HG03060 (cell line): ENCODE measurements at regions not wholly inside any gene's neighbourhood (a gene's known extent, or its start where the extent isn't known, plus 50 kb on each side); places are given as distances from the start of the nearest gene placed in this dataset.

Experiments used
- ATAC-seq: cut with Tn5 transposase; IDR thresholded peaks from one replicate; pipeline ENCODE4 v1.9.1; 2021; ENCODE audit warnings: low read depth, moderate number of reproducible peaks; ENCODE audit not compliant: unreplicated experiment

DNA sequence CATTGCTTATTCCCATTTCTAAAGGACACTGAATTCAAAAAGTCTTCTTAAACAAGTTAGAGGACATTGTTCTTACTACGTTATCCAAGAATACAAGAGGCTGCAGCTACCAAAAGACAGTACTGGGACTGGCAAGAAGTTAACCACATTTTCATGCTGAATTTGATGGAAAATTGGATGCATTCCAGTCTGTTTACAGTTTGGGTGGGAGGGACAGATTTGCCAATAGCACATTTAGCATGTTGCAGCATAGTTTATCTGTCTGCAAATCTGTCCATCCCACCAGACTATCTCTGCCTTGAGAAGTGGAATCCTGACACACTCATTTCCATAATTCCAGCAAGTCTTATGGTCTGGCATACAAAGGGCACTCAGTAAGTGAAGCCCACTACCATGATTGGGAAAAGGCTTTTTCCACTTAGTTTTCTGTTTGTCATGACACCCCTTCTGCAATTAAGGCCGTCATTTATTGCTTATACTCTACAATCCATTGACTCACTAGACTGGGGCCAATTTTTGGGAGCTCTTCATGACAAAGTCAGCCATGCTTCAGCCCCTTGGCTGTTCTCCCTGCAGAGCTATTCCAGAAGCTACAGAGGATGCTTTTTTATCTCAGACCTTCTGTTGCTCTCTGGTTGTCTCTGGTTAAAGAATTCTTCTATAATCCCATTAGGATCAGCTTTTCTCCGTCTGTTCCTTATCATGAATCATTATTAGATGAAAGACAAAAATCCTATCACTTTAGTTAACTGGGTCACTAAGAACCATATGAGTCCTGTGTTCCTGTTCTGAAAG, 355.8 kb upstream of the PTBP2 start:
- ATAC-seq, result no peak

DNA sequence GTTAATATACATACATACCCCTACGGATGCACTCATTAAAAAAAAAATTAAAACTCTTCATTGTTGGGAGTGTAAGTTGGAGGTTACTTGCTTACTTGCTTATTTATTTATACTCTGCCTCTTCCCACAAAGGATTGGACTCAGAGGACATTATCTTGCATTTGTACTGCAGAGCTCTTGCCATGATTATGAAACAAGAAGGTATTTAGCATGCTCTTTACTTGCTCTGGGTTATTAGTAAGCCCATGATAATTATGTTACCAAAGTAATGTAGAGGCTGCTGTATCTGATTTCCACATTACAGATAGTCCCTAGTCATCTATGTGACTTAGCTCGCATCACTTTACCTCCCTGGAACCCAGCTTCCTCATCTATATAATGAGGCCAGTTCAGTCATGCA, 355.1 kb upstream of the PTBP2 start:
- ATAC-seq, result no peak

DNA sequence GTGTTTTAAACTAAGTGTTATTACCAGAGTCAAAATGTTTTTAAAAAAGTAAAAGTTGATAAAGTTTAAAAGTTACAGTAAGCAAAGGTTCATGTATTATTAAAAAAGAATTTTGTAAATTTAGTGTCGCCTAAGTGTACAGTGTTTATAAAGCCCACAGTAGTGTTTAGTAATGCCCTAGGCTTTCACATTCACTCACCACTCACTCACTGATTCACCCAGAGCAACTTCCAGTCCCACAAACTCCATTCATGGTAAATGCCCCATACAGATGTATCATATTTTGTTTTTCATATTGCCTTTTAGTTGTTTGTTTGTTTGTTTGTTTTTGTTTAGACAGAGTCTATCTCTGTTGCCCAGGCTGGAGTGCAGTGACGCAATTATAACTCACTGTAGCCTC, 353.8 kb upstream of the PTBP2 start:
- ATAC-seq, result no peak

DNA sequence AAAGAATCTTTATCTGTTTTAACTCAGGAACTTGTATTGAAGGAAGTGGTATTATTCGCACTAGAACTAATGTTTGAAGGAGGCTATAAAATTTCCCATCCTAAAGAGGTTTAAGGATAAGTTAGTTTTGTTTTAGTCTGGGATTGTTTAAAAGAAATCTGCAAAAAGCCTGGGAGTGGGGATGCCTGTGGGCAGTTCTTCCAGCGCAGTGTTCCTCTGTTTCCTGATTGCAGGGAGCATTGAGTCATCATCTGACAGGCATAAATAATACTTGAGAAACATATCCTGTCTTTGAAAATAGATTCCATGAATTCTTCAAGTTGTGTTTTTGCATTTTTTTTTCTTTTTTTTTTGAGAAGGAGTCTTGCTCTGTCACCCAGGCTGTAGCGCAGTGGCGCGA, 350.8 kb upstream of the PTBP2 start:
- no peak for ATAC-seq

DNA sequence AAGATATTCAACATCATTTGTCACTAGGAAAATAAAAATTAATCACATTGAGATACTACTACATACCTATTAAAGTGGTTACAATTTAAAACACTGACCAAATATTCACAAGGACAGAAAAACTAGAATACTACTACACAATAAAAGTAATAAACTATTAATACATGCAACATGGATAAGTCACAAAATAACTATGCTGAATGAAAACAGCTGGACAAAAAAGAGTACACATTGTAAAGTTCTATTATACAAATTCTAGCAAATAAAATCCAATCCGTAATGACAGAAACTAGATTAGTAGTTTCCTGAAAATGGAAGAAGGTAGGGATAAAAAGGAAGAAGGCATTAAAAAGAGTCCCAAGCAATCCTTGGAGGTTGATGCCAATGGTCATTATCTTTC, 348.7 kb upstream of the PTBP2 start:
- no peak for ATAC-seq

DNA sequence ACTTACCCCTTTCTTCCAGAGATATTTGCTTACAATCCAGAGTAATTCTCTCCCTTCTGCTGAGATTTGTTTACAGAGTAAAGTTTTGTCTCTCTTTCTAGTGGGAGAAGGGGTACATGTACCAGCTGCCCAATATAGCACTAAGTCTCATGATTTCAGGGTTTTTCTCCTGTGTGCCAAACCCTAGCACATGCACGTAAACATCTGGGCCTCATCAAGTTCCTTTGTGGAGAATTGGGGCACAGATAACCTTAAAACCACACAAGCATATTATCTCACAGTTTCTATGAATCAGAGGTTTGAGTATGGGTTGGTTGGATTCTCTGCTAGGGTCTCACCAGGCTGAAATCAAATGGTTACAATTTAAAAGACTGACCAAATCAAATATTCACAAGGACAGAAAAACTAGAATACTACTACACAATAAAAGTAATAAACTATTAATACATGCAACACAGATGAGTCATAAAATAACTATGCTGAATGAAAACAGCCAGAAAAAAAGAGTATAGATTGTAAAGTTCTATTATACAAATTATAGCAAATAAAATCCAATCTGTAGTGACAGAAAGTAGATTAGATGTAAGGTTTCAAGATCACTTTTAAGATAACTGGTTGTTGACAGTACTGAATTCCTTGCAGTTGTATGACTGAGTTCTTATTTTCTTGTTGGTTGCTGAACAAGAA, 347.4 kb upstream of the PTBP2 start:
- no peak for ATAC-seq

DNA sequence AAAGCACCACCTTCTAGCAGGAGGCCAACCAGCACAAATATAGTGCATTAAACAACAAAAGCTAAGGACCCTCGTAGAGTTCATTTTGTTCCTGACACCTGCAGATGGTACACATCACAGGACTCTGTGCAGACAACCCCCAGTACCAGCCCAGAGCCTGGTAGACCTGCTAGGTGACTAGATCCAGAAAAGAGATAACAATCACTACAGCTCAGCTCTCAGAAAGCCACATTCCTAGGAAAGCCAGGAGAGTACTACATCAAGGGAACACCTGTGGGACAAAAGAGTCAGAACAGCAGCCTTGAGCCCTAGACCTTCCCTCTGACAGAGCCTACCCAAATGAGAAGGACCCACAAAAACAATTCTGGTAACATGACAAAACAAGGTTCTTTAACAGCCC, 344.7 kb upstream of the PTBP2 start:
- no peak for ATAC-seq

DNA sequence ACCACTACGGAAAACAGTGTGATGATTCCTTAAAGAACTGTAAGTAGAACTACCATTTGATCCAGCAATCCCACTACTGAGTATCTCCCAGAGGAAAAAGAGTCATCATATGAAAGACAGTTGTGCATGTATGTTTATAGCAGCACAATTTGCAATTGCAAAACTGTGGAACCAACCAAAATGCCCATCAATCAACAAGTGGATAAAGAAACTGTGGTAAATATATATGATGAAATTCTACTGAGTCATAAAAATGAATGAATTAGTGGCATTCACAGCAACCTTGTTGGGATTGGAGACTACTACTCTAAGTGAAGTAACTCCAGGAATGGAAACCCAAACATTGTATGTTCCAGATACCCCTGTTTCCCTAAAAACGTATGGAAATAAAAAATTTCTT, 337.0 kb upstream of the PTBP2 start:
- ATAC-seq, result no peak

DNA sequence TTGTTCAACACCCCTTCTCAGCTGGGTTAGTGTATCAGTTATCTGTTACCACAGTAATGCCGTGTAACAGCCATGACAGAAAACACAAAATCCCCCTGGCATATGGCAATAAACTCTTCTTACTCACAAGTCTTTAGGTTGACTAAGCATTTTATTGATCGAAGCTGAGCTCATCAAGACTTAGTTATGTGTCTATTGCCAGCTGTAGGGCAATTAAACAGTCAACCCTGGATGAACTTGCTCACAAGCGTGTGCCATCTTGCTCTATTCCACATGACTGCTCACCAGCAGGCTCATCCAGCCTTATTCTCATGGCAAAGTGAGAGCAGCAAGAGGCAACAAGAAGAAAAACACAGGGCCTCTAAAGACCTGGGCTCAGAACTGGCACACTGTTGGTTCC, 333.8 kb upstream of the PTBP2 start:
- no peak for ATAC-seq

DNA sequence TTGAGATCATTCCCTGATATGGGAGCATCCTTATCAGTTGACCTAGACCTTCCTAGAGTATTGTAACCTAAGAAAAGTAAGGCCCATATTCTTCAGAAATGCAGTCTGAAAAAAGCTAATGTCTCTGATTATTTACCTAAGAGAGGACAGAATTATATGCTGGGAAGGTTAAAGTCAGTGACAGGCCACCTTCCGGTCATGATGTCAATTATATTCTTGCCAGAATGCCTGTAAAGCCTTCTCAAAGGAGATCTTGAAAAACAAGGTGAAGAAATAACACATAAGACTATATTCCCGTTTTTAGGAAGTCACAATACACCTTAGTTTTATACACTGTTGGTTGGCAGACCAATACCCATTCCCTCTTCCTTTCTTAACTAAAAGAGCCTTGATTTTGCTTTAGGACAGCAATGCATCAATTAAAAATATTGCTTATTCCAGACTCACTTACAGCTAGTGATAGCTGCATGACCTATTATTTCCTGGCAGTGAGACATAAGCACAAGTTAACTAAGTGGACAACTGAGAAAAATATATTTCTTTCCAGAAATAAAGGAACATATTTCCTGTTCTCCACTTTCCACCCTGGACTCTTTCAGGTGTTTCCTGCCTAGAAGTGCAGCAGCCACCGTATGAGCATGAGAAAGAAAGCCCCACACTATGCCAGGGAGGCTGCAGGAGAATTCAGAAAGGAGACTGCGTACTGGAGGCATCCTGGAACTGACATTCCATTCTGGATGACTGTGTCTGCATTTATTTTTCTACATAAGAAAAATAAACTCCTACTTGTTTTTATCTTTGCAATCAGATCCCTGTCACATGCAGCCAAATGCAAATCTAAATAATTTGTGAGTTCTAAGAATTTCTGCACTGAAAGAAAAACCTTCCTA, 332.9 kb upstream of the PTBP2 start:
- no peak for ATAC-seq

DNA sequence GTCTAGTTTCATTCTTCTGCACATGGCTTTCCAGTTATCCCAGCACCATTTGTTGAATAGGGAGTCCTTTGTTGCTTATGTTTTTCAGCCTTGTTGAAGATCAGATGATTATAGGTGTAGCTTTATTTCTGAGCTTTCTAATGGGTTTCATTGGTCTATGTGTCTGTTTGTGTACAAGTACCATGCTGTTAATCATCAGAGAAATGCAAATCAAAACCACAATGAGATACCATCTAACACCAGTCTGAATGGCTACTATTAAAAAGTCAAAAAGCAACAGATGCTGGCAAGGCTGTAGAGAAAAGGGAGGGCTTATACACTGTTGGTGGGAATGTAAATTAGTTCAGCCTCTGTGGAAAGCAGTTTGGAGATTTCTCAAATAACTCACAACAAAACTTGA, 321.5 kb upstream of the PTBP2 start:
- ATAC-seq, result no peak

DNA sequence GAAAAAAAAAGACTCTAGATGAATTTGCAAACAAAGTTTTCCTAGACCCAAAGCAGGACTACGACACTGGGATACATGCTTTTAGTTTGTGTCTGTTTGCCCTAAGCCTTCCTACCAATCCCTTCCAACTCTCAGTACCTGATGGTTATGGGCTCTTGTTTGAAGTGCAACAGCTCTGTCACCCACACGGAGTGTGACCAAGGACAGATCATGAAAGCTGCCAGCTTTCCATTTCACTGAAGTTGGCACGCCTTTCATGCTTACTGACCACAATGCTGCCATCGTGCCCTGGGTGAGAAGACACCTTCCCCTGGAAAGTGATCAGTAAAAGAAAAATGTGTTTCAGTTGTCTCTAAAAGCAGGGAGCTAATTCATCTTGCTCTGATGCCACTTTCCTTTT, 312.5 kb upstream of the PTBP2 start:
- no peak for ATAC-seq

DNA sequence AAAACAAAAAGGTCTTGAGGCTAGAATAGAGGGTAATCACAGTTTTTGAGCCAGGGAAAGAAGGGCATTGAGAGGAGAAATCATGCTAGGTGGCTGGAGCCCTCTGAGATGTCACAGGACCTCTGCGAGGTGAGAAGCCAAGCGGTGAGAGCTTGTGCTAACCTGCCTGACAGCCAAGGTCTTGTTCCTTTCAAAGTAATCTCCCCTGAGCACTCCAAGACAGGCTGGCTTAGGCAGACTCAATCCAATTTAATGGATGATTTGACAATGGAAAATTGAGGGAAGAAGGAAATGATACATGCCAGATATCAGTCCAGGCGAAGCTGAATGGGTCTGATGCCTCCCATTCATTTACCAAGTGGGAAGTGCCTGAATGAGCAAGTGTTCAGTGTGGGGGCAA, 311.9 kb upstream of the PTBP2 start:
- ATAC-seq, result no peak

DNA sequence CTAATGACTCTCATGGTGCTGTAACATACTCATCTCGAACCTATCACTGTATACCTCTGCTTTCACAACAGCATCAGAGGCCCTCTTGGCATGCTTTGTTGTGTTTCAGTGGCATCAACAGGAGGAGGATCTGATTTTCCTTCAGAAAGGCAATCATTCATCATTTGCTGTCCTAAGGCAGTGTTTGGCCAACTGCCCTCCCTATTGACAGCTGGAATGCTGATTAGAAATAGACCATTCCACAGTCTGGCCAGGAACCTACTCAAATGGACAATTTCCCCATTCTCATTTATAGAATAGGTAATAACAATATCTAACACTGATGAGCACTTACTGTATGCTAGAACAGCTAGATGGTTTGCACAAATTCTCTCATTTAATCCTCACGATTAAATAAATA, 310.6 kb upstream of the PTBP2 start:
- no peak for ATAC-seq

DNA sequence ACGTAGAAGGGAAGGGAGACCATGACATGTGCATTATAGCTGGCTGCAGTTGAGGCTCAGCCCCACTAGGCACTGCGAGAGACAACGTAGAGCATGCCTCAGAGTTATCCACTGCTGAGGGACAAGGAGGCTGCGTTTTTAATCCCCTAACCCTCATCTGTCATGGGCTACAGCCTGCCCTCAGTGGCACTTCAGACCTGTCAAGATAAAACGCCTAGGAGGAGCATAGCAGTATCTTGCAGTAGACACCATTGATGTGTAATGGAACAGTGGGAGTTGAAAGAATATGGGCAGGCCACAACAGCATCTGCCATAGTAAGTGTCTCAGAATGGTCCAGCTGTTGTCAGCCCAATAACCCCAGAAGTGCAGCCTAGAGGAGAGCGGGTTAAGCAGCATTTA, 307.0 kb upstream of the PTBP2 start:
- no peak for ATAC-seq

DNA sequence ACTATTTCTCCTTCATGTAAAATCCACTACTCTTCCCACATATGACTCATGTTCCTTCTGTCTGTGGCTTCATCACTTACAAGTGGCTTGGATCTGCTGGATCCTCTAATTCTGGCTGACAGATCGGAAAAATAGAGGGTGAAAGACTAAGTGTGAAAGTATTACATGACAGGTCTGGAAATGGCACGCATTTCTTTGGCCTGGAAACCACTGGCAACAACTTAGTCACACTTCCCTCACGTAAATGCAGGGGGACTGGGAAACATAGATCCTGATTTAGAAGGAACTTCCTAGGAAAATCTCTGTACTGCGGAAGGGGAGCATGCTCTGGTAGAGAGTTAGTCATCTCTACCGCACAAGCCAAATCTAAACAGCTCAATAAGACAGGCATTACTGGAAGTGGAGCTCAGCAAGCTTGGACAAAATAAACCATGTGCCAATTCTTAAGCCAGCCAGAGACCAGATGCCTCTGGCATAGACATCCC, 305.4 kb upstream of the PTBP2 start:
- no peak for ATAC-seq

DNA sequence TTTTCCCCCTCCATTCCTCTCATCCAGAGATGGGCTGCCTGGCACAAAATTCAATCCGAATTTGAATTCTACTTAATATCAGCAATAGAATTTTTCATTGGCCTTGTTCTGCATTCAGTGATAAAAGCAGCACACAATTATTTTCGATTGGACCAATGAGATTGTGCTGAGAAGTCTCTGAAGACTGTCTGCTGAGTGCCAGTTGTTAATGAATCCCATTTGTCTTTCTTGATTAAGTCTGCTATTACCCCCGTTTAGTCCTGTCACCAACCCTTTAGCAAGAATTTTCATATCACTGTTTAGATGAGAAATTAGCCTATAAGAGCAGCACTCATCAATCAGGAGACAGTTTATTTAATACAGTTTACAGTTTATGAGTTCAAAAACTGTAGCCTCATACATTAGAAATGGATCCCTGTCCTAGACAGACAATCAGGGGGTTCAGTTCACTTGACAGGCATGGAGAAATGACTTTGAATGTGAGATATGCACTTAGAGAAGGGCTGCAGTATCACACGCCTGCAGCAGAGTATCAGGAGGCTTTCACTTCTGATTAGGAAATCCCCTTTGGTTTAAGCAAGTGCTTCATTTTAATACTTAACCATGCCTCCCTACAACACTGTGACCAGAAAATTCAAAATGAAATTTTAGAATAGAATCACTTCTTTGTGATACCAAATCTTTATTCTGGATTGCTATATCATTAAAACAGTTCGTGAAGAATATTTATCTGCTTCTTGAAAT, 304.7 kb upstream of the PTBP2 start:
- ATAC-seq, result peak; percentile 88

DNA sequence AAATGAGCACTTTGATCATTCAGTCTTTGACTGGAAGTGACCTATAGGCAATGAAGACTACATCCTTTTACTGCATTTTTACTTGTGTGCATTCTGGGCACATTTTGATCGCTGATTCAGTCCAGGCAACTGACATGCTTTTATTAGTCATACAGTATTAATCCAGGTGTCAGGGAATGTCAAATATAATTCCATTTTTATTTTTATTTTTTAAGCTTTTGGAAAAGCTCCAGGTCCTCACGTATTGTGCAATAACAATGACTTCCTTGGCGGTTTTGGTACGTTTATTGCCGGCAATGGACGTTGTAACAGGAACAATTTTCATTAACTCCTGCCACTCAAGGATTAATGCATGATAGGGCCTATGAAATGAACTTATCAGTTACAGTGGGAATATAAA, 302.6 kb upstream of the PTBP2 start:
- no peak for ATAC-seq

DNA sequence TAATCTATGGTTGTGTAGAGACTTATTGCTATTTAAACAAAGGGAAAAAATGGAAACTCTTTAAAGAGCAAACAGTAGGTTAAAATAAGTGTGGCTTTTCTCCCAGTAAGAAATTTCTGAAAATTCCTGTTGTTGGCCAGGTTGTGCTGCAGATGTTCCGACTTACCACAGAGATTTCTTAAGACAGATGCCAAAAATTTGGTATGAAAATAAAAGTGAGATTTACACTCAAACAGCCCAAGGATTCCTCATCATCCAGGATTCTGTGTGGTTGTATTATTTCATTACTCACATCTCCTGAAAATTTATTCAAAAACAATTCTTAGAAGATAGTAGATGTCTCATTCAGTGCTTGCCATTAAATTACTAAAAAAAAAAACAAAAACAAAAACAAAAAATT, 296.7 kb upstream of the PTBP2 start:
- no peak for ATAC-seq

DNA sequence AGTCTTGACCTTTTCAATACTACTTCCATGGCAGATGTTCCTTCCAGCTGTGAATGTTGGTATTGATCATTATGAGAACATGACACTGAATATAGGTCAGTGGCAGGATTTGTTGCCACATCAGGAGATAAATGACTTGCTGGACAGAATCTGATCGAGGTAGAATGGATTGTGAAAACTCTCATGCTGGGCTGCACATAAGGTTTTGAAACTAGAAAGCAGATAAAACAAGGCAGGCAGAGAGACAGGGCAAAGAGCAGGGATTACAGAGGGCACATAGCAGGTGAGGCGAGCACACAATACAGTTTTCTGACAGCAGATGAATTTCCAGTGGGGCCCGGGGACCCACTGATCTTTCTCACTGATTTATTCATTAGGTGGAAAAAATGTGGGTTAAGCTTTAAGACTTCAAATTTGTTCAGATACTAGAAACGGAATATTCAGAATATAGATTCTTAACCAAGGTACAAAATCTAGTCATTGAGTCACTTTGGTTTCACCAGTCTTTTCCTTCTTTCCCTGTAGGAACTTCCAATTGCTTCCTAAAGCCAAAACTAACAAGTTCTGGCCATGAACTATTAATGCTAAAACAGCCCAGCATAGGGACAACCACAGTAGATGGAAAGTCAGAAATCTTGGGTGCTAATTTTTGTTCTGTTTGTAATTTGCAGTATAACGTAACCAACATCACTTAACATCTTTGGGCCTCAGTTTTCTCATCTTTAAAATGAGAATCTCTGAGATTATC, 296.0 kb upstream of the PTBP2 start:
- ATAC-seq, result no peak
